ENCODE measurements at regions not wholly inside any gene's neighbourhood (a gene's known extent, or its start where the extent isn't known, plus 50 kb on each side); places are given as distances from the start of the nearest gene placed in this dataset.

GRCh38 chr14:42555365-42555764 lies 948.7 kb downstream of the LRFN5 start:
- no peak for ATAC-seq
- intact Hi-C loops (cut with DNase I): no loop called here
- H3K27ac ChIP-seq: no peak overlapping the region

GRCh38 chr14:42554091-42554490 lies 947.4 kb downstream of the LRFN5 start:
- DNase-seq: no peak
- no peak for ATAC-seq
- H3K27me3 ChIP-seq: no peaks in the 10 kb centered on the region
- no peaks in the 10 kb centered on the region for H3K4me1 ChIP-seq
- H3K9me3 ChIP-seq: no peaks in the 10 kb centered on the region
- H3K27ac ChIP-seq: no peak overlapping the region
- TF ChIP-seq CTCF (IDR thresholded peaks at IDR 0.05): no peak
- H3K36me3 ChIP-seq: no peaks in the 10 kb centered on the region
- no peak overlapping the region for H3K4me3 ChIP-seq
- intact Hi-C loops (cut with DNase I): no loop called here

More at GRCh38 chr14:42555365-42555764, 948.7 kb downstream of the LRFN5 start:
- Histone ChIP-seq H3K36me3 (no peaks in the 10 kb centered on the region), H3K4me1 (no peaks in the 10 kb centered on the region), H3K4me3 (no peak overlapping the region), H3K9me3 (peaks cover 0 to 3% of the 10 kb centered on the region in 2 donors), H3K27me3 (no peaks in the 10 kb centered on the region)
- no peak for DNase-seq
- TF ChIP-seq CTCF (IDR thresholded peaks at IDR 0.05): no peak

- no peaks in the 10 kb centered on the region for H3K27me3 ChIP-seq
- TF ChIP-seq CTCF (IDR thresholded peaks at IDR 0.05): no peak
- H3K4me1 ChIP-seq: no peaks in the 10 kb centered on the region
- DNase-seq (no peak), ATAC-seq (no peak)
- no peaks in the 10 kb centered on the region for H3K9me3 ChIP-seq
- H3K36me3 ChIP-seq: no peaks in the 10 kb centered on the region
- no peak overlapping the region for H3K27ac ChIP-seq
- no peak overlapping the region for H3K4me3 ChIP-seq
- intact Hi-C loops (cut with DNase I): no loop called here
Measured at GRCh38 chr14:42550310-42550709, 943.6 kb downstream of the LRFN5 start.

- Histone ChIP-seq H3K27ac (no peak overlapping the region), H3K9me3 (no peaks in the 10 kb centered on the region), H3K27me3 (no peaks in the 10 kb centered on the region), H3K4me3 (no peak overlapping the region), H3K36me3 (no peaks in the 10 kb centered on the region), H3K4me1 (no peaks in the 10 kb centered on the region)
- intact Hi-C loops (cut with DNase I): no loop called here
- ATAC-seq: no peak
- DNase-seq: no peak
- TF ChIP-seq CTCF (IDR thresholded peaks at IDR 0.05): no peak
Measured at GRCh38 chr14:42548349-42548748, 941.7 kb downstream of the LRFN5 start.

- DNase-seq: no peak
- Histone ChIP-seq H3K27me3 (no peaks in the 10 kb centered on the region), H3K9me3 (no peaks in the 10 kb centered on the region), H3K4me1 (no peaks in the 10 kb centered on the region), H3K27ac (no peak overlapping the region), H3K4me3 (no peak overlapping the region), H3K36me3 (no peaks in the 10 kb centered on the region)
- no peak for TF ChIP-seq CTCF (IDR thresholded peaks at IDR 0.05)
- no peak for ATAC-seq
- intact Hi-C loops (cut with DNase I): no loop called here
Measured at GRCh38 chr14:42545636-42546035, 939.0 kb downstream of the LRFN5 start.
